HEK293T (cell line): ENCODE measurements at regions not wholly inside any gene's neighbourhood (a gene's known extent, or its start where the extent isn't known, plus 50 kb on each side); places are given as distances from the start of the nearest gene placed in this dataset.

Source experiments
- CTCF ChIA-PET: fragments of 350-600 bp; formaldehyde crosslinking; extraction: SDS; loops from one replicate; lab custom pipeline; 2021; ENCODE audit warnings: antibody characterized with exemption, inconsistent platforms; lab: Yijun Ruan, JAX
- POLR2A ChIA-PET: fragments of 350-600 bp; formaldehyde crosslinking; extraction: SDS; loops from one replicate; lab custom pipeline; 2020; ENCODE audit warnings: antibody characterized with exemption, inconsistent platforms; lab: Yijun Ruan, JAX
- DNase-seq: peaks from one replicate; pipeline ENCODE4 v3.0.0; 2012; ENCODE audit warnings: mixed read lengths; ENCODE audit errors: extremely low spot score
- ARNT ChIP-seq: fragments of 450-650 bp; IDR thresholded peaks from 2 replicates; pipeline ENCODE4 v1.6.1; 2017; ENCODE audit warnings: mild to moderate bottlenecking
- BHLHE40 ChIP-seq: fragments of 450-650 bp; IDR thresholded peaks from 2 replicates; pipeline ENCODE4 v1.6.1; 2016; ENCODE audit warnings: mild to moderate bottlenecking, moderate library complexity, borderline replicate concordance
- CTBP1 ChIP-seq: fragments of 450-650 bp; IDR thresholded peaks from 2 replicates; pipeline ENCODE4 v1.6.1; 2016; ENCODE audit warnings: borderline replicate concordance
- ELF4 ChIP-seq: fragments of 450-650 bp; IDR thresholded peaks from 2 replicates; pipeline ENCODE4 v1.6.1; 2017; ENCODE audit warnings: antibody characterized with exemption
- FOXA1 ChIP-seq: fragments of 450-650 bp; IDR thresholded peaks from 2 replicates; pipeline ENCODE4 v1.6.1; 2016; ENCODE audit warnings: mild to moderate bottlenecking
- FOXK2 ChIP-seq: fragments of 450-650 bp; IDR thresholded peaks from 2 replicates; pipeline ENCODE4 v1.6.1; 2016; ENCODE audit warnings: mild to moderate bottlenecking
- FOXM1 ChIP-seq: fragments of 450-650 bp; IDR thresholded peaks from 2 replicates; pipeline ENCODE4 v1.6.1; 2017; ENCODE audit warnings: mild to moderate bottlenecking, borderline replicate concordance
- HDGF ChIP-seq: fragments of 450-650 bp; IDR thresholded peaks from 2 replicates; pipeline ENCODE4 v1.6.1; 2017; ENCODE audit warnings: antibody characterized with exemption, borderline replicate concordance
- L3MBTL2 ChIP-seq: fragments of 450-650 bp; conservative IDR thresholded peaks from 2 replicates; pipeline ENCODE4 v1.6.1; 2016; ENCODE audit warnings: mild to moderate bottlenecking
- LEF1 ChIP-seq: fragments of 450-650 bp; IDR thresholded peaks from 2 replicates; pipeline ENCODE4 v1.6.1; 2017; ENCODE audit warnings: mild to moderate bottlenecking, borderline replicate concordance
- NFRKB ChIP-seq: fragments of 450-650 bp; IDR thresholded peaks from 2 replicates; pipeline ENCODE4 v1.6.1; 2016; ENCODE audit warnings: mild to moderate bottlenecking, moderate library complexity
- PKNOX1 ChIP-seq: fragments of 450-650 bp; IDR thresholded peaks from 2 replicates; pipeline ENCODE4 v1.6.1; 2016
- SP1 ChIP-seq: fragments of 450-650 bp; IDR thresholded peaks from 2 replicates; pipeline ENCODE4 v1.6.1; 2017
- SUZ12 ChIP-seq: fragments of 450-650 bp; IDR thresholded peaks from 2 replicates; pipeline ENCODE4 v1.6.1; 2016; ENCODE audit warnings: mild to moderate bottlenecking
- TARDBP ChIP-seq: fragments of 450-650 bp; IDR thresholded peaks from 2 replicates; pipeline ENCODE4 v1.6.1; 2016
- ZNF384 ChIP-seq: fragments of 450-650 bp; IDR thresholded peaks from 2 replicates; pipeline ENCODE4 v1.6.1; 2016

- no peak for DNase-seq
- CTCF ChIA-PET, result no interaction called here
- POLR2A ChIA-PET, result no interaction called here
- TF ChIP-seq L3MBTL2 (no peak), FOXM1 (no peak), ZNF384 (no peak)
Observed at GRCh38 chr13:104816726-104817125, 1718.7 kb downstream of the EFNB2 start.

DNA sequence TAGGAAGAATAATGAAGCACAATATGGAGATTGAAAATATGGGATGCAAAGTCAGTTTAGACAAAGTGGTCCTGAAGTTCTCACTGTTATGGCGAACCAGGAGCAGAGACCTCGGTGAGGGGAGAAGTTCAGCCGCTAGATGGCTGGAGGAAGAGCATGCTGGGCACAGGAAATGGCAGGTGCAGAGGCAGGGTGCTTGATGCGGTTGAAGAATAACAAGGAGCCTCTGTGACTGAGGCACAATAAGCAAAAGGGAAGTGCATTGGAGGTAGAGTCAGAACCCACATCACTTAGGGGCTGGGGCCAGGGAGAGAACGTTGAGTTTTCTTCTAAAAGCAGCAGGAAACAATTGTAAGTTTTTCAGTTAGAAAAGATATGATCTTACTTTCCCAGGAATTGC is 1725.2 kb downstream of the EFNB2 start:
- POLR2A ChIA-PET, result no interaction called here
- no peak for DNase-seq
- TF ChIP-seq FOXM1, result no peak
- TF ChIP-seq CTBP1, result no peak
- no peak for TF ChIP-seq SP1
- no peak for TF ChIP-seq SUZ12
- no peak for TF ChIP-seq TARDBP
- no peak for TF ChIP-seq BHLHE40
- TF ChIP-seq ZNF384, result no peak
- no peak for TF ChIP-seq ARNT
- no peak for TF ChIP-seq HDGF
- CTCF ChIA-PET, result no interaction called here

GRCh38 chr13:104809483-104809882 is 1726.0 kb downstream of the EFNB2 start:
- TF ChIP-seq SP1 (no peak), FOXM1 (no peak), NFRKB (no peak), ELF4 (no peak), SUZ12 (no peak), TARDBP (no peak), FOXK2 (no peak), HDGF (no peak), L3MBTL2 (no peak), LEF1 (no peak), PKNOX1 (no peak), CTBP1 (no peak), ARNT (no peak), FOXA1 (no peak), ZNF384 (no peak), BHLHE40 (no peak)
- ChIA-PET POLR2A (no interaction called here), CTCF (no interaction called here)
- DNase-seq, result no peak

GRCh38 chr13:104805346-104805745 is 1730.1 kb downstream of the EFNB2 start:
- no peak for DNase-seq
- CTCF ChIA-PET, result no interaction called here
- POLR2A ChIA-PET, result no interaction called here
- TF ChIP-seq SUZ12, result no peak
- no peak for TF ChIP-seq CTBP1
- TF ChIP-seq FOXA1, result no peak
- TF ChIP-seq FOXM1, result no peak
- TF ChIP-seq SP1, result no peak
- TF ChIP-seq HDGF, result no peak
- TF ChIP-seq L3MBTL2, result no peak

DNA sequence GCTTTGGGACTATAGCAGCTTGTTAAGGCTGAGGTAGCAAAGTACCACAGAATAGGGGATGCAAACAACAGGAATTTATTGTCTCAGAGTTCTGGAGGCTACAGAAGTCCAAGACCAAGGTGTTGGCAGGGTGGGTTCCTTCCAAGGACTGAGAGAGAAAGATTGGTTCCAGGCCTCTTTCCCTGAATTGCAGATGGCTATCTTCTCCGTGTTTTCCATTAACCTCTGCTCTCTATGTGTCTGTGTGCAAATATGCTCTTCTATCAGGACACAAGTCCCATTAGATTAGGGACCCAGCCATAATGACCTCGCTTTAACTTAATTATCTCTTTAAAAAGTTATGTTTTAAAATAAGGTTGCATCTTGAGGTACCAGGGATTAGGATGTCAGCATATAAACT is 1732.9 kb upstream of the SLC10A2 start:
- no peak for DNase-seq
- ChIA-PET POLR2A (no interaction called here), CTCF (no interaction called here)
- no peak for TF ChIP-seq FOXA1

DNA sequence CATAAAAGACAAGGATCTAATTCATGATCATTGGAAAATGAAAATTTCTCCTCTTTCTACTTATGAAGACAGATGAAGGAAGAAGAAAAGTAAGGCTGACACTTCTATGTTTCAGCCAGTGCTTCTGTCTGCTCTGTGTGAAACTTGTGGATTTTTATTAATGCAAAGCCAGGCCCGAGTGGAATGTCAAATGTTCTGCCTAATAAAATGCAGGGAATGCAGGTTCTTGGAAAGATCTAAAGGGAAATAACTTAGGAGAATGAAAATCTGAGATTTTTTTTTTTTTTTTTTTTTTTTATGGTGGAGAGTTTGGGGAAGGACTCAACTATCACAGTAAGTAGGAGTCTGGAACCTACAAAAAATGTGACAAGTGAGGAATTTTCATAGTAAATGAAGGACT is 1732.3 kb upstream of the SLC10A2 start:
- TF ChIP-seq SP1 (no peak), NFRKB (no peak), FOXA1 (no peak), HDGF (no peak), L3MBTL2 (no peak), LEF1 (no peak), ELF4 (no peak), CTBP1 (no peak), ZNF384 (no peak), FOXK2 (no peak), FOXM1 (no peak), TARDBP (no peak), BHLHE40 (no peak), SUZ12 (no peak), PKNOX1 (no peak), ARNT (no peak)
- ChIA-PET POLR2A (no interaction called here), CTCF (no interaction called here)
- no peak for DNase-seq

DNA sequence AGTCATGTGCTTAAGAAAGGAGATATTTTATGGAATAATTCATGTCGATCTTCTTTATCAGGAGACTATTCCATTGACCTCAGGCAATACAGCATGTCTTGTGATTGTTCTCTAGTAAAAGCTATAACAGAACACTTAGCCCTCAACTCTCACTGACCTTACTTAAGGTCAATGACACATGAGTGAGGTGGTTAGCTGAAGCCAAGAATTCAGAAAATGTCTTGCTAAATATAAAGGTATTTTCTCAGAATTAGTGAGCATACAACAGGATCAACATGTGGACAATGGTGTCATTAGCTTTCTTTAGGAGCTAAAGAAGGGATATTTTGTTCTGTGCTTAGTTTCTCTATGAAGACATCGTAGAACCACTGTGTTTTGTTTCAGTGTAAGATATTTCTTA is 1730.4 kb upstream of the SLC10A2 start:
- CTCF ChIA-PET, result no interaction called here
- TF ChIP-seq CTBP1 (no peak), HDGF (no peak), ZNF384 (no peak), PKNOX1 (no peak), BHLHE40 (no peak), SP1 (no peak), NFRKB (no peak), LEF1 (no peak), SUZ12 (no peak), L3MBTL2 (no peak), ELF4 (no peak), ARNT (no peak)
- POLR2A ChIA-PET, result no interaction called here
- DNase-seq, result no peak
